ENCODE measurements at regions not wholly inside any gene's neighbourhood (a gene's known extent, or its start where the extent isn't known, plus 50 kb on each side); places are given as distances from the start of the nearest gene placed in this dataset.
"Not testable (repeated sequence)": the region's sequence is repeated elsewhere in the genome, so short reads cannot be mapped to it uniquely, and the experiment has no call there.

DNA sequence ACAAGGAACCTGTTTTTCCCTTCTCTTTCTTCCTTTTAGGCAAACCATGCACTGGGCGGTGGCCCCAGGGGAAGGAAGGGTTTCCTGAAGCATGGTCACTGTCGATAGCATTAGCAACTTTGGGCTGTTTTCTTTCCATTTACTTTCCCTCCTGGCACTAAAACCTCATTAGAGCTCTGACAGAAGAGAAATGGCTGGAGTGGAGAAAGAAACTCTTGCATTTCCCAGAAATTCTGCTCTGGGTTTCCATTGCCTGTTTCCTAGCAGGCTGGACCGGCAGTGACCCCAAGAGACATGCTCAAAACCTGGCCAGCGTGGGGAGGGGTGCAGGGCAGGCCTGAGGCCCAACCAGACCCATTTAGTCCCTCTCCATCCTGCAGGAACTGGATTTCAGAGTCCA, 230.7 kb upstream of the CCL2 start:
- Mint-ChIP-seq H3K4me1 (ENCODE audit: low read depth, unreplicated experiment) (no peaks in the 10 kb centered on the region), H3K27ac (ENCODE audit: unreplicated experiment) (no peak overlapping the region), H3K27me3 (ENCODE audit: insufficient read depth, unreplicated experiment) (peaks cover 15% of the 10 kb centered on the region), H3K36me3 (ENCODE audit: insufficient read depth, unreplicated experiment) (no peaks in the 10 kb centered on the region), H3K4me3 (ENCODE audit: unreplicated experiment) (no peak overlapping the region), H3K9me3 (ENCODE audit: unreplicated experiment) (no peaks in the 10 kb centered on the region)
- no peaks in the 10 kb centered on the region for H3K36me3 ChIP-seq (ENCODE audit: control insufficient read depth, insufficient read depth, low read length)
- no peaks in the 10 kb centered on the region for H3K9me3 ChIP-seq
- POLR2A ChIA-PET = no interaction called here
- H3K27me3 ChIP-seq (replicated peaks; ENCODE audit: control insufficient read depth, insufficient read depth, low read length) = no peaks in the 10 kb centered on the region
- H3K4me3 ChIP-seq (ENCODE audit: low read depth, low read length) = no peak overlapping the region
- TF ChIP-seq, protein P1, sequence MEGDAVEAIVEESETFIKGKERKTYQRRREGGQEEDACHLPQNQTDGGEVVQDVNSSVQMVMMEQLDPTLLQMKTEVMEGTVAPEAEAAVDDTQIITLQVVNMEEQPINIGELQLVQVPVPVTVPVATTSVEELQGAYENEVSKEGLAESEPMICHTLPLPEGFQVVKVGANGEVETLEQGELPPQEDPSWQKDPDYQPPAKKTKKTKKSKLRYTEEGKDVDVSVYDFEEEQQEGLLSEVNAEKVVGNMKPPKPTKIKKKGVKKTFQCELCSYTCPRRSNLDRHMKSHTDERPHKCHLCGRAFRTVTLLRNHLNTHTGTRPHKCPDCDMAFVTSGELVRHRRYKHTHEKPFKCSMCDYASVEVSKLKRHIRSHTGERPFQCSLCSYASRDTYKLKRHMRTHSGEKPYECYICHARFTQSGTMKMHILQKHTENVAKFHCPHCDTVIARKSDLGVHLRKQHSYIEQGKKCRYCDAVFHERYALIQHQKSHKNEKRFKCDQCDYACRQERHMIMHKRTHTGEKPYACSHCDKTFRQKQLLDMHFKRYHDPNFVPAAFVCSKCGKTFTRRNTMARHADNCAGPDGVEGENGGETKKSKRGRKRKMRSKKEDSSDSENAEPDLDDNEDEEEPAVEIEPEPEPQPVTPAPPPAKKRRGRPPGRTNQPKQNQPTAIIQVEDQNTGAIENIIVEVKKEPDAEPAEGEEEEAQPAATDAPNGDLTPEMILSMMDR (IDR thresholded peaks at IDR 0.05; ENCODE audit: insufficient read depth in 1 of 2, low read depth in 1 of 2, low read length in 1 of 2, severe bottlenecking in 1 of 2, unreplicated experiment in 1 of 2) = no peak
- H3K4me1 ChIP-seq = no peaks in the 10 kb centered on the region
- CTCF ChIA-PET = no interaction called here
- intact Hi-C loops (cut with micrococcal nuclease; ENCODE audit: unreplicated experiment) = no loop called here
- no peak for DNase-seq
- BruUV-seq (replicated peaks) = no TSS peak

DNA sequence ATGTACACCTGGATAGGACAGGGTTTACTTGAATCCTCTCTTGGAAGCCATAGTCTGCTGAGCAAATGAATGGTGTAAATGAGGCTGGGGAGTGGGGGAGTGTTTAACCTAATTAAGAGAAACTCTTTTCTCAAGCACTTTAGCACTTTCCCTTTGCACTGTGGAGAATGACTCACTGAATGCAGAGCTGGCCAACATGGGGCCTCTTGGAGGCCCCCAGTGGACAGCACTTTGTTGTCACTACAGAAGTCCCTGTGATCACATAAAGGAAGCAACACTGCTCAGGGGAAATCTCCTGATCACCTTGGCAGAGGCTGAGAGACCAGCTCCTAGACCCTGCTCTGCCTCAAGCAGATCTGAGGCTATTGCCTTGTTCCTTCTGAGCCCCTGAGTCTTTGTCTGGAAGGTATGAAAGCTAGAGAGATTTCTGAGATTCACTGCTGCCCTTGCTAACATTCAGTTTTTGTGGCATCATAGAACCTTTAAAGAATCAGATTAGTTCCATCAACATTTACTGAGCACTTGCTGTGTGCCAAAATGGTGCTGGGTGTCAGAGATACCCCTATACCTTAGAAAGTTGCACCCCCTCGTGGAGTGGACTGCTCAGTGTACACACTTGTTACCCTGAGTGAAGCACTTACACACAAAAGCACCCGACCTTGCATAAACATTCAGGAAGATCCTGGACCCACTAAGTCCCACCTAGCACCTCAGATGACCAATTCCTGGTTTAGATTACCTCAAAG, 230.1 kb upstream of the CCL2 start:
- no peaks in the 10 kb centered on the region for H3K9me3 Mint-ChIP-seq (ENCODE audit: unreplicated experiment)
- no peaks in the 10 kb centered on the region for H3K4me1 ChIP-seq
- intact Hi-C loops (cut with micrococcal nuclease; ENCODE audit: unreplicated experiment) = no loop called here
- H3K4me3 ChIP-seq (ENCODE audit: low read depth, low read length) = no peak overlapping the region
- TF ChIP-seq, protein P1 (IDR thresholded peaks at IDR 0.05; ENCODE audit: insufficient read depth in 1 of 2, low read depth in 1 of 2, low read length in 1 of 2, severe bottlenecking in 1 of 2, unreplicated experiment in 1 of 2) = no peak
- no peaks in the 10 kb centered on the region for H3K36me3 Mint-ChIP-seq (ENCODE audit: insufficient read depth, unreplicated experiment)
- H3K36me3 ChIP-seq (ENCODE audit: control insufficient read depth, insufficient read depth, low read length) = no peaks in the 10 kb centered on the region
- H3K27me3 ChIP-seq (replicated peaks; ENCODE audit: control insufficient read depth, insufficient read depth, low read length) = no peaks in the 10 kb centered on the region
- no peak overlapping the region for H3K4me3 Mint-ChIP-seq (ENCODE audit: unreplicated experiment)
- H3K27me3 Mint-ChIP-seq (ENCODE audit: insufficient read depth, unreplicated experiment) = peaks cover 15% of the 10 kb centered on the region
- ChIA-PET POLR2A (no interaction called here), CTCF (no interaction called here)
- DNase-seq = no peak
- H3K27ac Mint-ChIP-seq (ENCODE audit: unreplicated experiment) = no peak overlapping the region
- H3K4me1 Mint-ChIP-seq (ENCODE audit: low read depth, unreplicated experiment) = no peaks in the 10 kb centered on the region
- no TSS peak for BruUV-seq (replicated peaks)
- H3K9me3 ChIP-seq = no peaks in the 10 kb centered on the region

DNA sequence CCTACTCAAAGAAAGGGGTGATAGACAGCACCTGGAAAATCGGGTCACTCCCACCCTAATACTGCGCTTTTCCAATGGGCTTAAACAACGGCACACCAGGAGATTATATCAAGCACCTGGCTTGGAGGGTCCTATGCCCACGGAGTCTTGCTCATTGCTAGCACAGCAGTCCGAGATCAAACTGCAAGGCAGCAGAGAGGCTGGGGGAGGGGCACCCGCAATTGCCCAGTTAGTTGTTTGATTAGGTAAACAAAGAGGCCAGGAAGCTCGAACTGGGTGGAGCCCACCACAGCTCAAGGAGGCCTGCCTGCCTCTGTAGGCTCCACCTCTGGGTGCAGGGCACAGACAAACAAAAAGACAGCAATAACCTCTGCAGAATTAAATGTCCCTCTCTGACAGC, 224.5 kb upstream of the CCL2 start:
- CTCF ChIA-PET; H3K4me3 ChIP-seq (ENCODE audit: low read depth, low read length); BruUV-seq (replicated peaks); H3K4me1 ChIP-seq; H3K36me3 Mint-ChIP-seq (ENCODE audit: insufficient read depth, unreplicated experiment); POLR2A ChIA-PET; H3K9me3 ChIP-seq; H3K36me3 ChIP-seq (ENCODE audit: control insufficient read depth, insufficient read depth, low read length); H3K27ac Mint-ChIP-seq (ENCODE audit: unreplicated experiment); intact Hi-C loops (cut with micrococcal nuclease; ENCODE audit: unreplicated experiment); DNase-seq; H3K4me3 Mint-ChIP-seq (ENCODE audit: unreplicated experiment); H3K4me1 Mint-ChIP-seq (ENCODE audit: low read depth, unreplicated experiment); H3K27me3 ChIP-seq (replicated peaks; ENCODE audit: control insufficient read depth, insufficient read depth, low read length); H3K27me3 Mint-ChIP-seq (ENCODE audit: insufficient read depth, unreplicated experiment): not testable (repeated sequence)
- peaks cover 23% of the 10 kb centered on the region for H3K9me3 Mint-ChIP-seq (ENCODE audit: unreplicated experiment)

DNA sequence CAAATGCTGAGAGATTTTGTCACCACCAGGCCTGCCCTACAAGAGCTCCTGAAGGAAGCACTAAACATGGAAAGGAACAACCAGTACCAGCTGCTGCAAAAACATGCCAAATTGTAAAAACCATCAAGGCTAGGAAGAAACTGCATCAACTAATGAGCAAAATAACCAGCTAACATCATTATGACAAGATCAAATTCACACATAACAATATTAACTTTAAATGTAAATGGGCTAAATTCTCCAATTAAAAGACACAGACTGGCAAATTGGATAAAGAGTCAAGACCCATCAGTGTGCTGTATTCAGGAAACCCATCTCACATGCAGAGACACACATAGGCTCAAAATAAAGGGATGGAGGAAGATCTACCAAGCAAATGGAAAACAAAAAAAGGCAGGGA, 222.8 kb upstream of the CCL2 start:
- H3K36me3 ChIP-seq (ENCODE audit: control insufficient read depth, insufficient read depth, low read length); BruUV-seq (replicated peaks); H3K36me3 Mint-ChIP-seq (ENCODE audit: insufficient read depth, unreplicated experiment); intact Hi-C loops (cut with micrococcal nuclease; ENCODE audit: unreplicated experiment); H3K4me3 ChIP-seq (ENCODE audit: low read depth, low read length); POLR2A ChIA-PET; H3K27me3 ChIP-seq (replicated peaks; ENCODE audit: control insufficient read depth, insufficient read depth, low read length); H3K4me3 Mint-ChIP-seq (ENCODE audit: unreplicated experiment); H3K4me1 Mint-ChIP-seq (ENCODE audit: low read depth, unreplicated experiment); H3K27me3 Mint-ChIP-seq (ENCODE audit: insufficient read depth, unreplicated experiment); H3K9me3 ChIP-seq; H3K27ac Mint-ChIP-seq (ENCODE audit: unreplicated experiment); H3K4me1 ChIP-seq; DNase-seq; CTCF ChIA-PET: not testable (repeated sequence)
- H3K9me3 Mint-ChIP-seq (ENCODE audit: unreplicated experiment) = peaks cover 23% of the 10 kb centered on the region

DNA sequence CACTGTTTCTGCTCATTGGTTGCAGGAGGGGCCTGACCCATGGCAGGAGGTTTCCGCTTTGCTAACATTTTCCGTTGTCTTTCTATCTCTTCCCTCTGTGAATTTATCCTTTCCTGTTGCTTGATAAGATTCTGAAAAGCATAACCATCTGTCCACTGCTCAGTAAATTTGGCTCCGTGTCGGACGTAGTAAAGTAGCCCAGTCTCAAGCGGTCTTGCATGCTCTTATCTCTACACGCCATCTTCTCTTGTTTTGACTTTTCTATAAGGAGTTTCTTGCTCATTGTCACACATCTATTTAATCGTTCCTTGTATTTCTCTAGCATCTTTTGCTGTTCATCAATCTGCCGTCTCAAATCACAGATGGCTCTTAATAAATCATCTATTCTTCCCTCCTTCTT, 216.3 kb upstream of the CCL2 start:
- DNase-seq; H3K9me3 ChIP-seq; CTCF ChIA-PET; H3K27me3 ChIP-seq (replicated peaks; ENCODE audit: control insufficient read depth, insufficient read depth, low read length); H3K36me3 Mint-ChIP-seq (ENCODE audit: insufficient read depth, unreplicated experiment); H3K4me3 ChIP-seq (ENCODE audit: low read depth, low read length); H3K4me1 ChIP-seq; POLR2A ChIA-PET; BruUV-seq (replicated peaks); H3K36me3 ChIP-seq (ENCODE audit: control insufficient read depth, insufficient read depth, low read length); H3K4me3 Mint-ChIP-seq (ENCODE audit: unreplicated experiment); H3K9me3 Mint-ChIP-seq (ENCODE audit: unreplicated experiment); H3K4me1 Mint-ChIP-seq (ENCODE audit: low read depth, unreplicated experiment); intact Hi-C loops (cut with micrococcal nuclease; ENCODE audit: unreplicated experiment); H3K27ac Mint-ChIP-seq (ENCODE audit: unreplicated experiment): not testable (repeated sequence)
- peaks cover 11% of the 10 kb centered on the region for H3K27me3 Mint-ChIP-seq (ENCODE audit: insufficient read depth, unreplicated experiment)

DNA sequence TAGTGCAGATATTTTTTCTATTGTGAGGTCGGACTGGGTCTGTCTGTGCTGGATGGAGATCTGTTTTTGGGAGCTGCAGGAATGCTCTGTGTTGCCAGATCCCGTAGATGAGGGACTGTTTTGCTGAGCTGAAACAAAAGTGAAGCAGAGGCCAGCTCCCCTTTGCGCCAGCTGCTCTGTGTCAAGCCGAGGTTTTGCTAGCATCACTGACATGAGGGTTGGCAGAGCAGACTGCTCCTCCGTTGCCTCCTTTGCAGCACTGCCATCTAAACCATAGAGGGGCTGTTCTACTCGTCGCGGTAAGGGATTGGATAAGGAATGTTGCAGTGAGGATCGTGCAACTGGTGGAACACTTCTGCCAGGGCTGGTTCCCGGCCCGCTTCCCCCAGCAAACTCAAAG, 215.9 kb upstream of the CCL2 start:
- H3K9me3 ChIP-seq; H3K4me3 Mint-ChIP-seq (ENCODE audit: unreplicated experiment); H3K36me3 ChIP-seq (ENCODE audit: control insufficient read depth, insufficient read depth, low read length); BruUV-seq (replicated peaks); H3K27ac Mint-ChIP-seq (ENCODE audit: unreplicated experiment); H3K4me1 Mint-ChIP-seq (ENCODE audit: low read depth, unreplicated experiment); intact Hi-C loops (cut with micrococcal nuclease; ENCODE audit: unreplicated experiment); CTCF ChIA-PET; DNase-seq; H3K36me3 Mint-ChIP-seq (ENCODE audit: insufficient read depth, unreplicated experiment); POLR2A ChIA-PET; H3K4me3 ChIP-seq (ENCODE audit: low read depth, low read length); H3K9me3 Mint-ChIP-seq (ENCODE audit: unreplicated experiment); H3K4me1 ChIP-seq; H3K27me3 ChIP-seq (replicated peaks; ENCODE audit: control insufficient read depth, insufficient read depth, low read length): not testable (repeated sequence)
- peaks cover 11% of the 10 kb centered on the region for H3K27me3 Mint-ChIP-seq (ENCODE audit: insufficient read depth, unreplicated experiment)
